RPMI8226 (cell line): ENCODE measurements at regions not wholly inside any gene's neighbourhood (a gene's known extent, or its start where the extent isn't known, plus 50 kb on each side); places are given as distances from the start of the nearest gene placed in this dataset.
"Not testable (repeated sequence)": the region's sequence is repeated elsewhere in the genome, so short reads cannot be mapped to it uniquely, and the experiment has no call there.

ENCODE experiments used
- DNase-seq: peaks from one replicate; pipeline ENCODE4 v3.0.0-alpha.2; 2015

- DNase-seq, result not testable (repeated sequence)
These were observed 121.1 kb upstream of the MTLN start for GRCh38 chr2:110333114-110334095.

- not testable (repeated sequence) for DNase-seq
These were observed 119.3 kb upstream of the MTLN start for GRCh38 chr2:110331625-110332024.

- DNase-seq, result not testable (repeated sequence)
These were observed 117.4 kb upstream of the MTLN start for GRCh38 chr2:110329760-110330159.

- DNase-seq, result not testable (repeated sequence)
These were observed 116.8 kb upstream of the MTLN start for GRCh38 chr2:110329158-110329557.

- DNase-seq, result not testable (repeated sequence)
These were observed 116.3 kb upstream of the MTLN start for GRCh38 chr2:110328677-110329076.

- not testable (repeated sequence) for DNase-seq
These were observed 111.5 kb upstream of the MTLN start for GRCh38 chr2:110323832-110324231.

GRCh38 chr2:110322535-110322934, 110.2 kb upstream of the MTLN start:
- DNase-seq, result not testable (repeated sequence)

GRCh38 chr2:110320834-110321563, 108.7 kb upstream of the MTLN start:
- not testable (repeated sequence) for DNase-seq

GRCh38 chr2:110318898-110319297, 106.6 kb upstream of the MTLN start:
- not testable (repeated sequence) for DNase-seq

- not testable (repeated sequence) for DNase-seq
These were observed 105.0 kb upstream of the MTLN start for GRCh38 chr2:110317377-110317776.

- not testable (repeated sequence) for DNase-seq
These were observed 103.9 kb upstream of the MTLN start for GRCh38 chr2:110316051-110316865.

GRCh38 chr2:110315054-110315820, 102.9 kb upstream of the MTLN start:
- DNase-seq, result not testable (repeated sequence)

GRCh38 chr2:110314472-110314871, 102.1 kb upstream of the MTLN start:
- not testable (repeated sequence) for DNase-seq

- not testable (repeated sequence) for DNase-seq
These were observed 100.7 kb upstream of the MTLN start for GRCh38 chr2:110313032-110313431.

- not testable (repeated sequence) for DNase-seq
These were observed 99.5 kb upstream of the MTLN start for GRCh38 chr2:110311713-110312444.

- DNase-seq, result not testable (repeated sequence)
These were observed 98.7 kb upstream of the MTLN start for GRCh38 chr2:110310988-110311475.

GRCh38 chr2:110308728-110309127, 96.4 kb upstream of the MTLN start:
- DNase-seq, result not testable (repeated sequence)

- DNase-seq, result not testable (repeated sequence)
These were observed 80.5 kb upstream of the MTLN start for GRCh38 chr2:110292807-110293206.

- DNase-seq, result not testable (repeated sequence)
These were observed 79.7 kb upstream of the MTLN start for GRCh38 chr2:110291909-110292579.

- not testable (repeated sequence) for DNase-seq
These were observed 75.5 kb upstream of the MTLN start for GRCh38 chr2:110287817-110288216.
